Choroid plexus epithelial cell (primary cell): ENCODE measurements at regions not wholly inside any gene's neighbourhood (a gene's known extent, or its start where the extent isn't known, plus 50 kb on each side); places are given as distances from the start of the nearest gene placed in this dataset.
"Not testable (repeated sequence)": the region's sequence is repeated elsewhere in the genome, so short reads cannot be mapped to it uniquely, and the experiment has no call there.

ENCODE experiments used
- DNase-seq: peaks from one replicate; pipeline ENCODE4 v3.0.0-alpha.2; 2010; ENCODE audit warnings: low read depth
- H3K4me3 ChIP-seq: 2 replicates; pipeline ENCODE4 v1.5.1; 2011; ENCODE audit warnings: low read depth, mild to moderate bottlenecking, control low read depth, low read length, moderate library complexity
- TF ChIP-seq, protein P1 (sequence below): conservative IDR thresholded peaks from 2 replicates; pipeline ENCODE4 v1.5.1; 2011; ENCODE audit warnings: low read depth, mild to moderate bottlenecking, control low read depth, inconsistent platforms, low read length, moderate library complexity

DNA sequence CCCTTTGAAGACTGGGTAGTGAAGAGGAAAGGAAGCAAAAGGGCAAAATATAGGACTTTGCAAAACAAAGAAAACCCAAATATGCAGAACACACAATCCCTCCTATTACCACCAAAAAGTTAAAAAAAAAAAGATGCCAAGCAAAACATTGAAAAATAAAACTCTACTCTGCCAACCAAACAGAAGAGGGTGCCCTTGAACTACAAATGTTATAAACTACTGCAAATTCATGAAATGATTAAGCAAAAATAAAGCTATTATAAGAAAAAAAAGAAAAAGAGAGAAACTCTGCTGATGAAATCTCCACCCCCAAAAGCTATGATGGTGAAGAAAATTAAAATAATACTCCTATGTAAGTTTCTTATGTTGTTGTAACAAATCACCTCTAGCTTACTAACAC lies 168.5 kb upstream of the STK26 start:
- no peak overlapping the region for H3K4me3 ChIP-seq
- DNase-seq = peak; percentile 4
- TF ChIP-seq, protein P1, sequence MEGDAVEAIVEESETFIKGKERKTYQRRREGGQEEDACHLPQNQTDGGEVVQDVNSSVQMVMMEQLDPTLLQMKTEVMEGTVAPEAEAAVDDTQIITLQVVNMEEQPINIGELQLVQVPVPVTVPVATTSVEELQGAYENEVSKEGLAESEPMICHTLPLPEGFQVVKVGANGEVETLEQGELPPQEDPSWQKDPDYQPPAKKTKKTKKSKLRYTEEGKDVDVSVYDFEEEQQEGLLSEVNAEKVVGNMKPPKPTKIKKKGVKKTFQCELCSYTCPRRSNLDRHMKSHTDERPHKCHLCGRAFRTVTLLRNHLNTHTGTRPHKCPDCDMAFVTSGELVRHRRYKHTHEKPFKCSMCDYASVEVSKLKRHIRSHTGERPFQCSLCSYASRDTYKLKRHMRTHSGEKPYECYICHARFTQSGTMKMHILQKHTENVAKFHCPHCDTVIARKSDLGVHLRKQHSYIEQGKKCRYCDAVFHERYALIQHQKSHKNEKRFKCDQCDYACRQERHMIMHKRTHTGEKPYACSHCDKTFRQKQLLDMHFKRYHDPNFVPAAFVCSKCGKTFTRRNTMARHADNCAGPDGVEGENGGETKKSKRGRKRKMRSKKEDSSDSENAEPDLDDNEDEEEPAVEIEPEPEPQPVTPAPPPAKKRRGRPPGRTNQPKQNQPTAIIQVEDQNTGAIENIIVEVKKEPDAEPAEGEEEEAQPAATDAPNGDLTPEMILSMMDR = no peak

GRCh38 chrX:131861088-131861787 lies 161.9 kb upstream of the STK26 start:
- no peak for DNase-seq
- no peak overlapping the region for H3K4me3 ChIP-seq
- TF ChIP-seq, protein P1 = no peak

GRCh38 chrX:131862321-131862720 lies 160.8 kb upstream of the STK26 start:
- TF ChIP-seq, protein P1 = no peak
- DNase-seq = no peak
- no peak overlapping the region for H3K4me3 ChIP-seq

DNA sequence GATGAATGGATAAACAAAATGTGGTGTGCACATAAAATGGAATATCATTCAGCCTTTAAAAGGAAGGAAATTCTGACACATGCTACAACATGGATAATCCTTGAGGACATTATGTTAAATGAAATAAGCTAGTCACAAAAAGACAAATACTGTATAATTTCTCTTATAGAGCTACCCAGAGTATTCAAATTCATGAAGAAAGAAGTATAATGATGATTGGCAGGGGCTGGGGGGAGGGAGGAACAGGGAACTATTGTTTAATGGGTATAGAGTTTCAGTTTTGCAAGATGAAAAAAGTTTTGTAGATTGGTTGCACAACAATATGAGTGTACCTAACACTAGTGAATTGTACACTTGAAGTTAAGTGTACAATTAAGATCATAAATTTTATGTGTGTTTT lies 153.9 kb upstream of the STK26 start:
- no peak for DNase-seq
- TF ChIP-seq, protein P1 = no peak
- no peak overlapping the region for H3K4me3 ChIP-seq

GRCh38 chrX:131874300-131874699 lies 148.8 kb upstream of the STK26 start:
- H3K4me3 ChIP-seq = no peak overlapping the region
- DNase-seq = no peak
- TF ChIP-seq, protein P1 = no peak

GRCh38 chrX:131875827-131876226 lies 147.3 kb upstream of the STK26 start:
- H3K4me3 ChIP-seq, DNase-seq: not testable (repeated sequence)

- no peak overlapping the region for H3K4me3 ChIP-seq
- TF ChIP-seq, protein P1 = no peak
- DNase-seq = no peak
Measured at GRCh38 chrX:131881194-131881593, 141.9 kb upstream of the STK26 start.

DNA sequence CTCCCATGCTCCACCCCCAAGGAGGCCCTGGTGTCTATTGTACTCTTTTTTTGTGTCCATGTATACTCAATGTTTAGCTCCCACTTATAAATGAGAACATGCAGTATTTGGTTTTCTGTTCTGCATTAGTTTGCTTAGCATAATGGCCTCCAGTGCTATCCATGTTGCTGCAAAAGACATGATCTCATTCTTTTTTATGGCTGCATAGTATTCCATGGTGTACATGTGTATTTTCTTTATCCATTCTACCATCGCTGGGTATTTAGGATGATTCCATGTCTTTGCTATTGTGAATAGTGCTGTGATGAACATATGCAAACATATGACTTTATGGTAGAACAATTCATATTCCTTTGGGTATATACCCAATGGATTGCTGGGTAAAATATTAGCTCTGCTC lies 138.1 kb upstream of the STK26 start:
- not testable (repeated sequence) for H3K4me3 ChIP-seq, DNase-seq

DNA sequence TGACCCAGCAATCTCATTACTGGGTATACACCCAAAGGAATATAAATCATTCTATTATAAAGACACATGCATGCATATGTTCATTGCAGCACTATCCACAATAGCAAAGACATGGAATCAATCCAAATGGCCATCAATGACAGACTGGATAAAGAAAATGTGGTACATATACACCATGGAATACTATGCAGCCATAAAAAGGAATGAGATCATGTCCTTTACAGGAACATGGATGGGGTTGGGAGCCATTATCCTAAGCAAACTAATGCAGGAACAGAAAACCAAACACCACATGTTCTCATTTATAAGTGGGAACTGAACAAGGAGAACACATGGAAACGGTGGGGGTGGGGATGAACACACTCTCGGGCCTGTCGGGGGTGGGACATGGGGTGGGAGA lies 129.2 kb upstream of the STK26 start:
- not testable (repeated sequence) for H3K4me3 ChIP-seq

More for the DNA sequence above, 129.2 kb upstream of the STK26 start:
- DNase-seq = not testable (repeated sequence)
